Esophagus muscularis mucosa (tissue), 3 donors: ENCODE measurements at regions not wholly inside any gene's neighbourhood (a gene's known extent, or its start where the extent isn't known, plus 50 kb on each side); places are given as distances from the start of the nearest gene placed in this dataset.

Experiments used
- CTCF ChIP-seq, 3 experiments: fragments of 200-600 bp in 2 of 3; fragments of 450-650 bp in 1 of 3; sonication (generic) in 2 of 3; IDR thresholded peaks; one replicate each; pipeline ENCODE4 v1.5.1; 2017 to 2019; ENCODE audit warnings: antibody characterized with exemption in 3 of 3, mild to moderate bottlenecking in 2 of 3, moderate library complexity in 1 of 3
- POLR2A ChIP-seq: fragments of 450-650 bp; IDR thresholded peaks from one replicate; pipeline ENCODE4 v1.6.1; 2017; ENCODE audit warnings: antibody characterized with exemption, moderate library complexity, mild to moderate bottlenecking, low read depth

- no peak for TF ChIP-seq CTCF (IDR thresholded peaks at IDR 0.05)
- TF ChIP-seq POLR2A: no peak
Measured at GRCh38 chr7:45259227-45259596, 101.6 kb downstream of the RAMP3 start.
